OCI-LY7 (cell line): ENCODE measurements at regions not wholly inside any gene's neighbourhood (a gene's known extent, or its start where the extent isn't known, plus 50 kb on each side); places are given as distances from the start of the nearest gene placed in this dataset.

Experiments used
- BruUV-seq: library from RNA; stranded (reverse); fragments of 400-500 nt; replicated peaks from 2 replicates; lab custom pipeline; 2021; lab: Mats Ljungman, UMichigan
- CTCF ChIA-PET: fragments of 300-600 bp; sonication (Branson Sonifier 250); formaldehyde crosslinking; loops from one replicate; lab custom pipeline; 2022; ENCODE audit warnings: antibody characterized with exemption; ENCODE audit not compliant: unreplicated experiment; lab: Charles Lee
- POLR2A ChIA-PET: fragments of 300-600 bp; sonication (Branson Sonifier 250); formaldehyde crosslinking; loops from one replicate; lab custom pipeline; 2022; ENCODE audit warnings: antibody characterized with exemption; lab: Charles Lee
- DNase-seq: peaks from one replicate; pipeline ENCODE4 v3.0.0-alpha.2; 2015; ENCODE audit warnings: low spot score
- H2AFZ ChIP-seq: fragments of 200-600 bp; sonication (generic), shearing (Covaris generic); 2 replicates; pipeline ENCODE4 v1.6.1; 2014; ENCODE audit warnings: mild to moderate bottlenecking, antibody characterized with exemption, low read length, moderate library complexity
- H3K27ac ChIP-seq: fragments of 200-600 bp; sonication (generic); 2 replicates; pipeline ENCODE4 v1.5.1; 2014; ENCODE audit warnings: mixed run types, low read depth, mild to moderate bottlenecking, moderate library complexity, low read length, inconsistent platforms; ENCODE audit not compliant: poor library complexity, severe bottlenecking
- H3K36me3 ChIP-seq: fragments of 200-600 bp; sonication (generic); 2 replicates; pipeline ENCODE4 v1.6.1; 2014; ENCODE audit warnings: mild to moderate bottlenecking, antibody characterized with exemption, low read length, moderate library complexity, mixed read lengths; ENCODE audit not compliant: insufficient read depth
- H3K4me1 ChIP-seq: fragments of 200-600 bp; sonication (generic); 2 replicates; pipeline ENCODE4 v1.5.1; 2014; ENCODE audit warnings: mild to moderate bottlenecking, low read length; ENCODE audit not compliant: insufficient read depth, poor library complexity, severe bottlenecking
- H3K4me2 ChIP-seq: fragments of 200-600 bp; sonication (generic); 2 replicates; pipeline ENCODE4 v1.6.1; 2014; ENCODE audit warnings: mild to moderate bottlenecking, low read length
- H3K4me3 ChIP-seq: fragments of 200-600 bp; sonication (generic); 2 replicates; pipeline ENCODE4 v1.5.1; 2014; ENCODE audit warnings: mild to moderate bottlenecking, low read depth, low read length; ENCODE audit not compliant: poor library complexity, severe bottlenecking
- H3K79me2 ChIP-seq: fragments of 200-600 bp; sonication (generic); 2 replicates; pipeline ENCODE4 v1.6.1; 2016; ENCODE audit warnings: low read depth, mild to moderate bottlenecking, low read length, moderate library complexity, mixed read lengths; ENCODE audit not compliant: insufficient read depth
- H3K9me2 ChIP-seq: fragments of 200-600 bp; sonication (generic); 2 replicates; pipeline ENCODE4 v1.6.1; 2016; ENCODE audit warnings: mild to moderate bottlenecking, low read length, mixed read lengths; ENCODE audit not compliant: insufficient read depth
- H3K9me3 ChIP-seq: fragments of 200-600 bp; sonication (generic); 2 replicates; pipeline ENCODE4 v1.6.1; 2014; ENCODE audit warnings: mild to moderate bottlenecking, mixed run types, low read length, mixed read lengths
- H4K20me1 ChIP-seq: fragments of 200-600 bp; sonication (generic); 2 replicates; pipeline ENCODE4 v1.6.1; 2014; ENCODE audit warnings: mild to moderate bottlenecking, antibody characterized with exemption, low read length, moderate library complexity, mixed read lengths; ENCODE audit not compliant: insufficient read depth
- CTCF ChIP-seq: fragments of 200-600 bp; sonication (generic); conservative IDR thresholded peaks from 2 replicates; pipeline ENCODE4 v1.5.1; 2014; ENCODE audit warnings: mild to moderate bottlenecking, antibody characterized with exemption, low read length, moderate library complexity, mixed read lengths
- EZH2phosphoT487 ChIP-seq: fragments of 200-600 bp; sonication (generic); IDR thresholded peaks from 2 replicates; pipeline ENCODE4 v1.6.1; 2018; ENCODE audit warnings: low read depth, borderline replicate concordance, mild to moderate bottlenecking, mixed run types, antibody characterized with exemption, low read length, moderate library complexity, mixed read lengths
- intact Hi-C: fragments of 100-400 bp; cut with micrococcal nuclease; formaldehyde crosslinking; loops from one replicate; pipeline ENCODE4 v1.10.0; 2022; ENCODE audit not compliant: unreplicated experiment

GRCh38 chr15:61651267-61651666, 409.0 kb downstream of the VPS13C start:
- POLR2A ChIA-PET = no interaction called here
- Histone ChIP-seq H3K36me3 (no peaks in the 10 kb centered on the region), H3K4me3 (no peak overlapping the region)

GRCh38 chr15:61649046-61649445, 411.2 kb downstream of the VPS13C start:
- H3K9me2 ChIP-seq = no peaks in the 10 kb centered on the region
- H2AFZ ChIP-seq = no peak overlapping the region
- intact Hi-C loops = no loop called here
- no peaks in the 10 kb centered on the region for H3K4me1 ChIP-seq
- POLR2A ChIA-PET = no interaction called here
- no peak for TF ChIP-seq CTCF
- TF ChIP-seq EZH2phosphoT487 = no peak
- CTCF ChIA-PET = no interaction called here
- no peaks in the 10 kb centered on the region for H3K36me3 ChIP-seq
- no peaks in the 10 kb centered on the region for H3K9me3 ChIP-seq
- H3K4me3 ChIP-seq = no peak overlapping the region
- no peak for DNase-seq
- no TSS peak for BruUV-seq
- H3K4me2 ChIP-seq = no peak overlapping the region
- no peaks in the 10 kb centered on the region for H3K79me2 ChIP-seq
- no peaks in the 10 kb centered on the region for H4K20me1 ChIP-seq
- no peak overlapping the region for H3K27ac ChIP-seq

More at GRCh38 chr15:61651267-61651666, 409.0 kb downstream of the VPS13C start:
- no peak overlapping the region for H2AFZ ChIP-seq
- H3K4me1 ChIP-seq = no peaks in the 10 kb centered on the region
- H3K27ac ChIP-seq = no peak overlapping the region
- H4K20me1 ChIP-seq = no peaks in the 10 kb centered on the region
- H3K4me2 ChIP-seq = no peak overlapping the region
- TF ChIP-seq CTCF (no peak), EZH2phosphoT487 (no peak)
- no TSS peak for BruUV-seq
- CTCF ChIA-PET = no interaction called here
- intact Hi-C loops = no loop called here
- no peaks in the 10 kb centered on the region for H3K79me2 ChIP-seq
- H3K9me3 ChIP-seq = no peaks in the 10 kb centered on the region
- DNase-seq = no peak
- no peaks in the 10 kb centered on the region for H3K9me2 ChIP-seq

- ChIA-PET CTCF (no interaction called here), POLR2A (no interaction called here)
- H3K9me2 ChIP-seq = no peaks in the 10 kb centered on the region
- H3K4me3 ChIP-seq = no peak overlapping the region
- BruUV-seq = no TSS peak
- no peaks in the 10 kb centered on the region for H3K4me1 ChIP-seq
- no peak overlapping the region for H3K4me2 ChIP-seq
- H2AFZ ChIP-seq = no peak overlapping the region
- no peaks in the 10 kb centered on the region for H3K36me3 ChIP-seq
- intact Hi-C loops = no loop called here
- H3K9me3 ChIP-seq = no peaks in the 10 kb centered on the region
- no peak for TF ChIP-seq CTCF
- TF ChIP-seq EZH2phosphoT487 = no peak
- no peaks in the 10 kb centered on the region for H3K79me2 ChIP-seq
- H4K20me1 ChIP-seq = no peaks in the 10 kb centered on the region
- no peak for DNase-seq
- H3K27ac ChIP-seq = no peak overlapping the region
Measured at GRCh38 chr15:61644550-61644949, 415.4 kb upstream of the RORA start.
